ENCODE measurements at regions not wholly inside any gene's neighbourhood (a gene's known extent, or its start where the extent isn't known, plus 50 kb on each side); places are given as distances from the start of the nearest gene placed in this dataset.
"Not testable (repeated sequence)": the region's sequence is repeated elsewhere in the genome, so short reads cannot be mapped to it uniquely, and the experiment has no call there.

GRCh38 chr2:77588438-77588837 is 66.3 kb upstream of the LRRTM4 start:
- TF ChIP-seq RXRA (IDR thresholded peaks at IDR 0.05) (no peak), YY1 (IDR thresholded peaks at IDR 0.05) (no peak), FOXA2 (IDR thresholded peaks at IDR 0.05) (no peak), TAF1 (conservative IDR thresholded peaks at IDR 0.05) (no peak), NR2F2 (IDR thresholded peaks at IDR 0.05) (no peak), ATF3 (IDR thresholded peaks at IDR 0.05) (no peak), EGR1 (IDR thresholded peaks at IDR 0.05; ENCODE audit: low read depth in 2 of 2) (no peak), HNF4A (conservative IDR thresholded peaks at IDR 0.05) (no peak), RAD21 (IDR thresholded peaks at IDR 0.05) (no peak), MAX (IDR thresholded peaks at IDR 0.05) (no peak), GABPA (IDR thresholded peaks at IDR 0.05 in 1 of 2, conservative IDR thresholded peaks at IDR 0.05 in 1 of 2) (no peak), SP1 (IDR thresholded peaks at IDR 0.05) (no peak)
- TF ChIP-seq, protein P1, sequence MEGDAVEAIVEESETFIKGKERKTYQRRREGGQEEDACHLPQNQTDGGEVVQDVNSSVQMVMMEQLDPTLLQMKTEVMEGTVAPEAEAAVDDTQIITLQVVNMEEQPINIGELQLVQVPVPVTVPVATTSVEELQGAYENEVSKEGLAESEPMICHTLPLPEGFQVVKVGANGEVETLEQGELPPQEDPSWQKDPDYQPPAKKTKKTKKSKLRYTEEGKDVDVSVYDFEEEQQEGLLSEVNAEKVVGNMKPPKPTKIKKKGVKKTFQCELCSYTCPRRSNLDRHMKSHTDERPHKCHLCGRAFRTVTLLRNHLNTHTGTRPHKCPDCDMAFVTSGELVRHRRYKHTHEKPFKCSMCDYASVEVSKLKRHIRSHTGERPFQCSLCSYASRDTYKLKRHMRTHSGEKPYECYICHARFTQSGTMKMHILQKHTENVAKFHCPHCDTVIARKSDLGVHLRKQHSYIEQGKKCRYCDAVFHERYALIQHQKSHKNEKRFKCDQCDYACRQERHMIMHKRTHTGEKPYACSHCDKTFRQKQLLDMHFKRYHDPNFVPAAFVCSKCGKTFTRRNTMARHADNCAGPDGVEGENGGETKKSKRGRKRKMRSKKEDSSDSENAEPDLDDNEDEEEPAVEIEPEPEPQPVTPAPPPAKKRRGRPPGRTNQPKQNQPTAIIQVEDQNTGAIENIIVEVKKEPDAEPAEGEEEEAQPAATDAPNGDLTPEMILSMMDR (IDR thresholded peaks at IDR 0.05; ENCODE audit: low read depth, low read length, missing input control) = no peak
- TF ChIP-seq, protein P2, sequence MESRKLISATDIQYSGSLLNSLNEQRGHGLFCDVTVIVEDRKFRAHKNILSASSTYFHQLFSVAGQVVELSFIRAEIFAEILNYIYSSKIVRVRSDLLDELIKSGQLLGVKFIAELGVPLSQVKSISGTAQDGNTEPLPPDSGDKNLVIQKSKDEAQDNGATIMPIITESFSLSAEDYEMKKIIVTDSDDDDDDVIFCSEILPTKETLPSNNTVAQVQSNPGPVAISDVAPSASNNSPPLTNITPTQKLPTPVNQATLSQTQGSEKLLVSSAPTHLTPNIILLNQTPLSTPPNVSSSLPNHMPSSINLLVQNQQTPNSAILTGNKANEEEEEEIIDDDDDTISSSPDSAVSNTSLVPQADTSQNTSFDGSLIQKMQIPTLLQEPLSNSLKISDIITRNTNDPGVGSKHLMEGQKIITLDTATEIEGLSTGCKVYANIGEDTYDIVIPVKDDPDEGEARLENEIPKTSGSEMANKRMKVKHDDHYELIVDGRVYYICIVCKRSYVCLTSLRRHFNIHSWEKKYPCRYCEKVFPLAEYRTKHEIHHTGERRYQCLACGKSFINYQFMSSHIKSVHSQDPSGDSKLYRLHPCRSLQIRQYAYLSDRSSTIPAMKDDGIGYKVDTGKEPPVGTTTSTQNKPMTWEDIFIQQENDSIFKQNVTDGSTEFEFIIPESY (IDR thresholded peaks at IDR 0.05) = no peak
- TF ChIP-seq, protein P3, sequence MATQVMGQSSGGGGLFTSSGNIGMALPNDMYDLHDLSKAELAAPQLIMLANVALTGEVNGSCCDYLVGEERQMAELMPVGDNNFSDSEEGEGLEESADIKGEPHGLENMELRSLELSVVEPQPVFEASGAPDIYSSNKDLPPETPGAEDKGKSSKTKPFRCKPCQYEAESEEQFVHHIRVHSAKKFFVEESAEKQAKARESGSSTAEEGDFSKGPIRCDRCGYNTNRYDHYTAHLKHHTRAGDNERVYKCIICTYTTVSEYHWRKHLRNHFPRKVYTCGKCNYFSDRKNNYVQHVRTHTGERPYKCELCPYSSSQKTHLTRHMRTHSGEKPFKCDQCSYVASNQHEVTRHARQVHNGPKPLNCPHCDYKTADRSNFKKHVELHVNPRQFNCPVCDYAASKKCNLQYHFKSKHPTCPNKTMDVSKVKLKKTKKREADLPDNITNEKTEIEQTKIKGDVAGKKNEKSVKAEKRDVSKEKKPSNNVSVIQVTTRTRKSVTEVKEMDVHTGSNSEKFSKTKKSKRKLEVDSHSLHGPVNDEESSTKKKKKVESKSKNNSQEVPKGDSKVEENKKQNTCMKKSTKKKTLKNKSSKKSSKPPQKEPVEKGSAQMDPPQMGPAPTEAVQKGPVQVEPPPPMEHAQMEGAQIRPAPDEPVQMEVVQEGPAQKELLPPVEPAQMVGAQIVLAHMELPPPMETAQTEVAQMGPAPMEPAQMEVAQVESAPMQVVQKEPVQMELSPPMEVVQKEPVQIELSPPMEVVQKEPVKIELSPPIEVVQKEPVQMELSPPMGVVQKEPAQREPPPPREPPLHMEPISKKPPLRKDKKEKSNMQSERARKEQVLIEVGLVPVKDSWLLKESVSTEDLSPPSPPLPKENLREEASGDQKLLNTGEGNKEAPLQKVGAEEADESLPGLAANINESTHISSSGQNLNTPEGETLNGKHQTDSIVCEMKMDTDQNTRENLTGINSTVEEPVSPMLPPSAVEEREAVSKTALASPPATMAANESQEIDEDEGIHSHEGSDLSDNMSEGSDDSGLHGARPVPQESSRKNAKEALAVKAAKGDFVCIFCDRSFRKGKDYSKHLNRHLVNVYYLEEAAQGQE (IDR thresholded peaks at IDR 0.05) = no peak
- H3K27ac ChIP-seq (ENCODE audit: low read depth in 1 of 2, low read length in 2 of 2) = no peak overlapping the region
- WGBS = 92% methylated on average over 3 of the region's 3 CpGs
- H3K9me3 ChIP-seq (ENCODE audit: control insufficient read depth in 4 of 4, low read length in 3 of 4) = no peaks in the 10 kb centered on the region
- H3K4me3 ChIP-seq (ENCODE audit: low read depth in 1 of 3, low read length in 3 of 3) = no peak overlapping the region
- no peak overlapping the region for H3K9ac ChIP-seq (ENCODE audit: low read depth in 1 of 2, low read length in 2 of 2)
- H3K4me1 ChIP-seq (ENCODE audit: control insufficient read depth in 4 of 4, insufficient read depth in 4 of 4, low read length in 3 of 4) = no peaks in the 10 kb centered on the region
- DNase-seq (ENCODE audit: low spot score) = no peak
- peaks cover 0 to 3% (median 0%) of the 10 kb centered on the region in 4 donors for H3K36me3 ChIP-seq (ENCODE audit: control insufficient read depth in 4 of 4, insufficient read depth in 3 of 4, low read depth in 1 of 4, low read length in 3 of 4)
- no peaks in the 10 kb centered on the region for H3K27me3 ChIP-seq (ENCODE audit: control insufficient read depth in 4 of 4, insufficient read depth in 4 of 4, low read length in 3 of 4)

- H3K27me3 ChIP-seq (ENCODE audit: control insufficient read depth in 4 of 4, insufficient read depth in 4 of 4, low read length in 3 of 4) = no peaks in the 10 kb centered on the region
- no peak overlapping the region for H3K4me3 ChIP-seq (ENCODE audit: low read depth in 1 of 3, low read length in 3 of 3)
- DNase-seq (ENCODE audit: low spot score) = no peak
- H3K9ac ChIP-seq (ENCODE audit: low read depth in 1 of 2, low read length in 2 of 2) = no peak overlapping the region
- H3K4me1 ChIP-seq (ENCODE audit: control insufficient read depth in 4 of 4, insufficient read depth in 4 of 4, low read length in 3 of 4) = no peaks in the 10 kb centered on the region
- H3K27ac ChIP-seq (ENCODE audit: low read depth in 1 of 2, low read length in 2 of 2) = no peak overlapping the region
- WGBS = 94% methylated on average over 29 of the region's 29 CpGs
- TF ChIP-seq HNF4A (conservative IDR thresholded peaks at IDR 0.05) = no peak
- no peak for TF ChIP-seq TAF1 (conservative IDR thresholded peaks at IDR 0.05)
- no peak for TF ChIP-seq FOXA2 (IDR thresholded peaks at IDR 0.05)
- no peak for TF ChIP-seq FOXA1 (IDR thresholded peaks at IDR 0.05)
- no peak for TF ChIP-seq RAD21 (IDR thresholded peaks at IDR 0.05)
- H3K9me3 ChIP-seq (ENCODE audit: control insufficient read depth in 4 of 4, low read length in 3 of 4) = no peaks in the 10 kb centered on the region
- H3K36me3 ChIP-seq (ENCODE audit: control insufficient read depth in 4 of 4, insufficient read depth in 3 of 4, low read depth in 1 of 4, low read length in 3 of 4) = peaks cover 0 to 3% (median 0%) of the 10 kb centered on the region in 4 donors
Measured at GRCh38 chr2:77590298-77590917, 68.2 kb upstream of the LRRTM4 start.

- H3K4me3 ChIP-seq (ENCODE audit: low read depth in 1 of 3, low read length in 3 of 3); DNase-seq (ENCODE audit: low spot score); H3K9ac ChIP-seq (ENCODE audit: low read depth in 1 of 2, low read length in 2 of 2); H3K9me3 ChIP-seq (ENCODE audit: control insufficient read depth in 4 of 4, low read length in 3 of 4); H3K36me3 ChIP-seq (ENCODE audit: control insufficient read depth in 4 of 4, insufficient read depth in 3 of 4, low read depth in 1 of 4, low read length in 3 of 4); H3K27ac ChIP-seq (ENCODE audit: low read depth in 1 of 2, low read length in 2 of 2); H3K4me1 ChIP-seq (ENCODE audit: control insufficient read depth in 4 of 4, insufficient read depth in 4 of 4, low read length in 3 of 4); H3K27me3 ChIP-seq (ENCODE audit: control insufficient read depth in 4 of 4, insufficient read depth in 4 of 4, low read length in 3 of 4): not testable (repeated sequence)
- 68% methylated on average over 24 of the region's 24 CpGs for WGBS
Measured at GRCh38 chr2:77592955-77593354, 70.8 kb upstream of the LRRTM4 start.
